CD4-positive, alpha-beta memory T cell (primary cell): ENCODE measurements at regions not wholly inside any gene's neighbourhood (a gene's known extent, or its start where the extent isn't known, plus 50 kb on each side); places are given as distances from the start of the nearest gene placed in this dataset.
"Not testable (repeated sequence)": the region's sequence is repeated elsewhere in the genome, so short reads cannot be mapped to it uniquely, and the experiment has no call there.

Source experiments
- CTCF ChIA-PET: fragments of 350-600 bp; sonication (Branson Sonifier 250); formaldehyde crosslinking; loops from one replicate; lab custom pipeline; 2021; ENCODE audit warnings: inconsistent platforms; ENCODE audit not compliant: partially characterized antibody; lab: Charles Lee
- POLR2A ChIA-PET: fragments of 350-600 bp; sonication (Branson Sonifier 250); formaldehyde crosslinking; loops from one replicate; lab custom pipeline; 2021; ENCODE audit not compliant: partially characterized antibody; lab: Charles Lee
- DNase-seq, 5 donors: peaks; one replicate each; pipeline versions ENCODE4 v3.0.0 to v3.0.0-alpha.2; 2020 to 2022; ENCODE audit warnings: mixed read lengths in 1 of 5
- H3K27ac ChIP-seq: one replicate; pipeline ENCODE4 v1.7.0; 2013; ENCODE audit warnings: low read depth, low read length
- H3K27me3 ChIP-seq: 2 replicates; pipeline ENCODE4 v1.7.0; 2013; ENCODE audit warnings: mild to moderate bottlenecking, low read length, moderate library complexity; ENCODE audit not compliant: insufficient read depth
- H3K36me3 ChIP-seq: 2 replicates; pipeline ENCODE4 v1.7.0; 2013; ENCODE audit warnings: mild to moderate bottlenecking, low read length, moderate library complexity; ENCODE audit not compliant: insufficient read depth
- H3K4me1 ChIP-seq: 2 replicates; pipeline ENCODE4 v1.7.0; 2013; ENCODE audit warnings: mild to moderate bottlenecking, low read length, moderate library complexity; ENCODE audit not compliant: insufficient read depth
- H3K4me3 ChIP-seq, 2 donors: one replicate each; pipeline ENCODE4 v1.7.0; 2013; ENCODE audit warnings: low read length in 2 of 2, mild to moderate bottlenecking in 1 of 2
- H3K9me3 ChIP-seq, 2 donors: one replicate each; pipeline ENCODE4 v1.7.0; 2013; ENCODE audit warnings: low read length in 2 of 2, control low read depth in 1 of 2; ENCODE audit not compliant: control insufficient read depth in 1 of 2
- H3K27ac Mint-ChIP-seq, 7 donors: one replicate each; pipeline ENCODE4 v1.8.0; 2020 to 2021; ENCODE audit warnings: mixed read lengths in 7 of 7, mild to moderate bottlenecking in 6 of 7, inconsistent platforms in 3 of 7, moderate library complexity in 3 of 7
- H3K27me3 Mint-ChIP-seq, 2 donors: one replicate each; pipeline ENCODE4 v1.8.0; 2020 to 2021; ENCODE audit warnings: mixed read lengths in 2 of 2
- H3K36me3 Mint-ChIP-seq, 2 donors: one replicate each; pipeline ENCODE4 v1.8.0; 2020 to 2021; ENCODE audit warnings: mixed read lengths in 2 of 2, inconsistent platforms in 1 of 2, mild to moderate bottlenecking in 1 of 2
- H3K4me1 Mint-ChIP-seq, 4 donors: one replicate each; pipeline ENCODE4 v1.8.0; 2020 to 2021; ENCODE audit warnings: mixed read lengths in 4 of 4, mild to moderate bottlenecking in 1 of 4
- H3K4me3 Mint-ChIP-seq, 8 donors: one replicate each; pipeline ENCODE4 v1.8.0; 2020 to 2021; ENCODE audit warnings: mixed read lengths in 8 of 8, mild to moderate bottlenecking in 7 of 8, moderate library complexity in 6 of 8, inconsistent platforms in 3 of 8
- H3K9me3 Mint-ChIP-seq, 8 donors: one replicate each; pipeline ENCODE4 v1.8.0; 2020 to 2021; ENCODE audit warnings: mixed read lengths in 8 of 8, mild to moderate bottlenecking in 5 of 8, inconsistent platforms in 3 of 8, moderate library complexity in 1 of 8
- intact Hi-C: fragments of 100-400 bp; cut with micrococcal nuclease; formaldehyde crosslinking; loops from one replicate; pipeline ENCODE4 v1.15.1; 2023

DNA sequence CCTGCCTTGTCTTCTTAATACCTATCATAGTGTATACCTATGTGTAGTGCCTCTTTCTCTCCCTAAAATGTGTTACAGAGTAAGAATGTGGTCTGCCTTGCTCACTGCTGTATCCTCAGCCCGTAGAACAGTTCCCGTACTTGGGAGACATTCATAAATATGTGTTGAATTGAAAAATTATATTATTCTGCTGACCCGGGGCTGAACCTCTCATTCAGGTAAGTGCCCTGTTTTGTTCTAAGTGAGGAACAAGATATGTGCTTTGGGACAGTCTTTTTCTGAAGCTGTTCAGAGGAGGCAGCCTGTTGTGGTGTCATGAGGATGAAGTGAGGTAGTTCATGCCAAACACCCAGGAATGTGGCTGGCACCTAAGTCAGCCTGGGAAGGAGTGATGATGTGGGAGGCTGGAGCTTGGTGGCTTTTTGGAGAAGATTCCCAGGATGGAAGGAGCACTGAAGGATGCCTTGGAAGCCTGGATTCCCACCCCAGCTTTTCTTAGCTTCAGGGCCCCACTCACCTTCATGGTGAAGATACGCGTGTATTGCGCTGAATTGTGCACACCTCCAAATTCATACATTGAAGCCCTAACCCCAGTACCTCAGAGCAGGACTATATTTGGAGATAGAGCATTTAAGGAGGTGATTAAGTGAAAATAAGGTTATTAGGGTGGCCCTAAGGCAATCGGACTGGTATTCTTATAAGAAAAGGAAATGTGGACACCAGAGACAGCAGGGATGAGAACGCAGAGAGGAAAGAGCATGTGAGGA is 166.3 kb downstream of the DDX1 start:
- Histone ChIP-seq H3K4me1 (no peaks in the 10 kb centered on the region), H3K4me3 (no peak overlapping the region), H3K27ac (no peak overlapping the region), H3K27me3 (no peaks in the 10 kb centered on the region), H3K36me3 (no peaks in the 10 kb centered on the region), H3K9me3 (no peaks in the 10 kb centered on the region)
- CTCF ChIA-PET = interaction anchor here (0.6 kb wide), 1 partner anchor 9 kb away, joined by 3 read pairs; no protein-coding TSS in a partner anchor
- intact Hi-C loops = no loop called here
- no peak overlapping the region for H3K4me3 Mint-ChIP-seq
- H3K4me1 Mint-ChIP-seq = no peaks in the 10 kb centered on the region
- DNase-seq = no peak
- no peak overlapping the region for H3K27ac Mint-ChIP-seq
- H3K27me3 Mint-ChIP-seq = peaks cover 0 to 1% of the 10 kb centered on the region in 2 donors
- no peaks in the 10 kb centered on the region for H3K36me3 Mint-ChIP-seq
- peaks cover 0 to 7% (median 0%) of the 10 kb centered on the region in 8 donors for H3K9me3 Mint-ChIP-seq
- POLR2A ChIA-PET = no interaction called here

DNA sequence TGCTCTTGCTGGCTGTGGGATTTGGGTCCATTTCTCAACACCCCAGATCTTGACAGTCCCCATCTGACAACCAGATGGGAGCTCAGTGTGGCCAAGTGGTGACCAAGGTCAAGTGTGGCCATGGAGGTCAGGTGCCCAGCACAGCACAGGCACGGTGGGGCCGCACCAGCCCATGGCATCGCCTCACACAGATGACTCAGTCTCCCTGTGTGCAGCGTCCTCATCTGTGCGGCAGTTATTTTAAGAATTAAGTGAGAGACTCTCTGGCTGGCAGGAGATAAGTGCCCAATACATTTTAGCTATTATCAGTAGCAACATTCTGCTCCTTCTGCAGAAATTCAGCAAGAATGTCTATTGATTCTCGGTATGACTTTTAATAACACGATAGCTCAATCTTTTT is 167.2 kb downstream of the DDX1 start:
- intact Hi-C loops = no loop called here
- Mint-ChIP-seq H3K9me3 (peaks cover 0 to 9% (median 0%) of the 10 kb centered on the region in 8 donors), H3K27ac (no peak overlapping the region), H3K36me3 (no peaks in the 10 kb centered on the region), H3K4me3 (no peak overlapping the region), H3K27me3 (peaks cover 0 to 1% of the 10 kb centered on the region in 2 donors), H3K4me1 (no peaks in the 10 kb centered on the region)
- DNase-seq = no peak
- ChIA-PET POLR2A (no interaction called here), CTCF (no interaction called here)
- Histone ChIP-seq H3K4me1 (no peaks in the 10 kb centered on the region), H3K4me3 (no peak overlapping the region), H3K9me3 (no peaks in the 10 kb centered on the region), H3K36me3 (no peaks in the 10 kb centered on the region), H3K27me3 (no peaks in the 10 kb centered on the region), H3K27ac (no peak overlapping the region)

DNA sequence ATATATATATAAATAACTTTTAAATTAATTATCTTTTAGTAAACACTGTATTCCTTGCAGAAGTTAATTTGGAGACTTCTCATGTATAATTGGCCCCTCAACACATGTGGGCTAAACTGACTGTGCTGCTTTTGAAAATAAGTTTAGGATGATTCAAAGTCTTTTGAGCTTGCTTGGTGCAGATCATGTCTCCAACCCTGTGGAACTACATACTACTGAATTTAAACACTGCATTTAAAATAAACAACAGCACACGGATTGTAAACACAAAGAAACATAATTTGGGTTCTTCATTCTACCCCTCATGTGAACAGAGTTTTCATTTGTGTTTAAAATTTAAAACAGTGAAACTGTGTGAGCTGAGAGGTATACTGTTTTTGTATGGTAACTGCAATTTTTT is 167.7 kb downstream of the DDX1 start:
- CTCF ChIA-PET = no interaction called here

DNA sequence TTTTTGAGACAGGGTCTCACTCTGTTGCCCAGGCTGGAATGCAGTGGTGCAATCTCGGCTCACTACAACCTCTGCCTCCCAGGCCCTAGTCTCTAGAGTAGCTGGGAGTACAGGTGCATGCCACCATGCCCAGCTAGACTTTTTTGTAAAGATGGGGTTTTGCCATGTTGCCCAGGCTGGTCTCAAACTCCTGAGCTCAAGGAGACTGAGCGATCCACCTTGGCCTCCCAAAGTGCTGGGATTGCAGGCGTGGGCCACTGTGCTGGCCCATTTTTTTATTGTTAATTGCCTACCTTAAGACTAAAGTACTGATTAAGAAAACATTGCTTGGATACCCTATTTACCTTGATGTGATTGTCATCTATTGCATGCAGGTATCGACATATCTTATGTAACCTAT is 168.1 kb downstream of the DDX1 start:
- intact Hi-C loops, H3K36me3 ChIP-seq, H3K36me3 Mint-ChIP-seq, CTCF ChIA-PET, H3K27ac ChIP-seq, DNase-seq, H3K4me3 Mint-ChIP-seq, H3K27me3 ChIP-seq, H3K27ac Mint-ChIP-seq, H3K9me3 Mint-ChIP-seq, H3K4me1 ChIP-seq, H3K4me3 ChIP-seq, H3K27me3 Mint-ChIP-seq, H3K9me3 ChIP-seq, H3K4me1 Mint-ChIP-seq, POLR2A ChIA-PET: not testable (repeated sequence)

More for the DNA sequence above, 167.7 kb downstream of the DDX1 start:
- Histone ChIP-seq H3K9me3 (no peaks in the 10 kb centered on the region), H3K4me1 (no peaks in the 10 kb centered on the region), H3K4me3 (no peak overlapping the region), H3K27ac (no peak overlapping the region), H3K27me3 (no peaks in the 10 kb centered on the region), H3K36me3 (no peaks in the 10 kb centered on the region)
- DNase-seq = no peak
- H3K27ac Mint-ChIP-seq = no peak overlapping the region
- peaks cover 0 to 1% of the 10 kb centered on the region in 2 donors for H3K27me3 Mint-ChIP-seq
- H3K36me3 Mint-ChIP-seq = no peaks in the 10 kb centered on the region
- intact Hi-C loops = no loop called here
- peaks cover 0 to 7% (median 0%) of the 10 kb centered on the region in 8 donors for H3K9me3 Mint-ChIP-seq
- no peak overlapping the region for H3K4me3 Mint-ChIP-seq
- H3K4me1 Mint-ChIP-seq = no peaks in the 10 kb centered on the region
- POLR2A ChIA-PET = no interaction called here

DNA sequence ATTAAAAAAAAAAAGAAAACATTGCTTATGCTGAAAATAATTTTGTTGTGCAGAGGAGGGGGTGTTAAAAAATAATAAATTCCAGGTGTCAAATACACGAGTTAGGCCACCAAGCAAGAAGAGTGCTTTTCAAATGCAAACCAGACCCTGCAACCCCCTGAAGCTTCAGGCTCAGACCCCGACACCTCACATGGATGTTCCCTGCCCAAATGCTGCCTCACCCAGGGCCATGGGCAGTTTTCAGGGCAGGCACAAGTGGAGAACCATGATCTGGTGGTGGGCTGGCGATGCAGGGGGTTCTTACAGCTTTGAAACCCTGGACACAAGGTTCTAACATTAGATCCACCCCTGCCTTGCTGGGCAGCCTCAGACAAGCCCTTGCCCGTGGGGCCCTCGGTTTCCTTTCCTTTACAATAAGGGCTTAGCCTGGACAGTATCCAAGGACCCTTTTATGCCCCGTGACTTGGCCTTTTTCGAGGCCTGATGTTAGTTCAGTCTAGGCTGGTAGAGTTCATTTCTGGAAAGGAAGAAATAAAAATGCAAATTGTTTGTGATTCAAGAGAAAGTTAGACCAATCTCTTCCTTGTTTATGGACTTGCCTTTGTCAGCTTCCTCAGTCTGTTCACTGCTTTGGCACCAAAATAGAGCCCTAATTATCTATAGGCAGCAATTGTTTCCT is 168.7 kb downstream of the DDX1 start:
- CTCF ChIA-PET = no interaction called here

DNA sequence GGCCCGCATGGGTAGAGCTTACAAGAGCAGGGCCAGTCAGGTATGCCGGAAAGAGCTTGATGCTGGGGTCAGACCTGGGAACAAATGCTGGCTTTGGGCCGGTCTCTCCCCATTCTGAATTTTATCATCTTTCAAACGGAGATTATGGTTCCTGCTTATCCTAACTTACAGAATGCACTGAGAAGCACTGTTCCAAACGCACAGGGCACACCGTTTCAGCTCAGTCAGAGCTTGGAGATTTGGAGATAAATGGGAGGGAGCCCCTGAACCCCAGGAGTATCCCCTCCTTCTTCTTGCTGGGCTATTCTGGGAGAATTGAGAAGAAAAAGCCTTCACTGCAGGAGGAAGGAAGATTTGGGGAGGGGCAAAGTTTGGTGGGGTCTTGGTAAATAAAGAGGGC is 169.4 kb downstream of the DDX1 start:
- Mint-ChIP-seq H3K4me3 (no peak overlapping the region), H3K27ac (no peak overlapping the region), H3K36me3 (no peaks in the 10 kb centered on the region), H3K9me3 (peaks cover 0 to 5% (median 0%) of the 10 kb centered on the region in 8 donors), H3K4me1 (no peaks in the 10 kb centered on the region), H3K27me3 (peaks cover 0 to 1% of the 10 kb centered on the region in 2 donors)
- ChIA-PET CTCF (no interaction called here), POLR2A (no interaction called here)
- Histone ChIP-seq H3K27me3 (no peaks in the 10 kb centered on the region), H3K4me3 (no peak overlapping the region), H3K9me3 (no peaks in the 10 kb centered on the region), H3K36me3 (no peaks in the 10 kb centered on the region), H3K27ac (no peak overlapping the region), H3K4me1 (no peaks in the 10 kb centered on the region)
- DNase-seq = no peak
- intact Hi-C loops = no loop called here

More for the DNA sequence above, 168.7 kb downstream of the DDX1 start:
- H3K36me3 Mint-ChIP-seq = no peaks in the 10 kb centered on the region
- Histone ChIP-seq H3K27ac (no peak overlapping the region), H3K27me3 (no peaks in the 10 kb centered on the region), H3K36me3 (no peaks in the 10 kb centered on the region), H3K4me1 (no peaks in the 10 kb centered on the region), H3K9me3 (no peaks in the 10 kb centered on the region), H3K4me3 (no peak overlapping the region)
- peaks cover 0 to 1% of the 10 kb centered on the region in 2 donors for H3K27me3 Mint-ChIP-seq
- intact Hi-C loops = no loop called here
- H3K27ac Mint-ChIP-seq = no peak overlapping the region
- POLR2A ChIA-PET = no interaction called here
- no peak for DNase-seq
- peaks cover 0 to 5% (median 0%) of the 10 kb centered on the region in 8 donors for H3K9me3 Mint-ChIP-seq
- H3K4me3 Mint-ChIP-seq = no peak overlapping the region
- H3K4me1 Mint-ChIP-seq = no peaks in the 10 kb centered on the region

DNA sequence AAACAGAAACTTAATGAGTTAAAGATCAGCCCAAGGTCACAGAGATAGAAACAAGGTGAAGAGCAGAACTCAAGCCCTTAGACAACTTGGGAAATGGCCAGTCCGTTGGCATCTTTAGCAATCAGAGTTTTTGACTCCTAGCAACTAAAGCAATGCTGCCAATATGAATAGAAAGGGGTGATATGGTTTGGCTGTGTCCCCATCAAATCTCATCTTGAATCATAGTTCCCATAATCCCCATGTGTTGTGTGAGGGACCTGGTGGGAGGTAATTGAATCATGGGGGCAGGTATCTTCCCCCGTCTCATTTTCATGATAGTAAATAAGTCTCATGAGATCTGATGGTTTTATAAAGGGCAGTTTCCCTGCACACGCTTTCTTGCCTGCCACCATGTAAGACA is 170.2 kb downstream of the DDX1 start:
- no peak for DNase-seq
- no peak overlapping the region for H3K4me3 ChIP-seq
- ChIA-PET POLR2A (no interaction called here), CTCF (no interaction called here)
- Mint-ChIP-seq H3K4me3 (no peak overlapping the region), H3K36me3 (no peaks in the 10 kb centered on the region), H3K27me3 (peaks cover 0 to 1% of the 10 kb centered on the region in 2 donors), H3K9me3 (peaks cover 0 to 5% (median 0%) of the 10 kb centered on the region in 8 donors), H3K27ac (no peak overlapping the region), H3K4me1 (no peaks in the 10 kb centered on the region)
- H3K9me3 ChIP-seq = no peaks in the 10 kb centered on the region
- H3K4me1 ChIP-seq = no peaks in the 10 kb centered on the region
- H3K36me3 ChIP-seq = no peaks in the 10 kb centered on the region
- intact Hi-C loops = no loop called here
- H3K27ac ChIP-seq = no peak overlapping the region
- H3K27me3 ChIP-seq = no peaks in the 10 kb centered on the region
